GM23338 (cell line): ENCODE measurements at regions not wholly inside any gene's neighbourhood (a gene's known extent, or its start where the extent isn't known, plus 50 kb on each side); places are given as distances from the start of the nearest gene placed in this dataset.

Experiments
- ATAC-seq: fragments of 200-7000 bp; cut with Tn5 transposase; 3 replicates; pipeline ENCODE4 v1.9.1; 2020
- DNase-seq: peaks from one replicate; pipeline ENCODE4 v3.0.0-alpha.2; 2015; ENCODE audit warnings: low spot score
- H2AFZ ChIP-seq: fragments of 200-600 bp; sonication (generic); 2 replicates; pipeline ENCODE4 v1.8.0; 2016; ENCODE audit warnings: antibody characterized with exemption, mild to moderate bottlenecking, moderate library complexity
- H3F3A ChIP-seq: fragments of 200-600 bp; sonication (generic); replicated peaks from 2 replicates; pipeline ENCODE4 v1.8.0; 2017; ENCODE audit warnings: antibody characterized with exemption, mixed run types, low read depth
- H3K27ac ChIP-seq: fragments of 200-600 bp; sonication (generic); 2 replicates; pipeline ENCODE4 v1.6.1; 2016; ENCODE audit warnings: low read depth
- H3K27me3 ChIP-seq: fragments of 200-600 bp; sonication (generic); 2 replicates; pipeline ENCODE4 v1.8.0; 2016; ENCODE audit warnings: mild to moderate bottlenecking, mixed run types, moderate library complexity; ENCODE audit not compliant: insufficient read depth
- H3K36me3 ChIP-seq: fragments of 200-600 bp; sonication (generic); 2 replicates; pipeline ENCODE4 v1.8.0; 2016; ENCODE audit warnings: mild to moderate bottlenecking; ENCODE audit not compliant: insufficient read depth
- H3K4me1 ChIP-seq: fragments of 200-600 bp; sonication (generic); 2 replicates; pipeline ENCODE4 v1.8.0; 2016; ENCODE audit warnings: mild to moderate bottlenecking, moderate library complexity; ENCODE audit not compliant: insufficient read depth
- H3K4me2 ChIP-seq: fragments of 200-600 bp; sonication (generic); 2 replicates; pipeline ENCODE4 v1.7.1; 2017; ENCODE audit warnings: mixed run types
- H3K4me3 ChIP-seq: fragments of 200-600 bp; sonication (generic); 2 replicates; pipeline ENCODE4 v1.6.1; 2016; ENCODE audit warnings: mixed run types
- H3K79me2 ChIP-seq: fragments of 200-600 bp; sonication (generic); replicated peaks from 2 replicates; pipeline ENCODE4 v1.8.0; 2017; ENCODE audit warnings: mild to moderate bottlenecking; ENCODE audit not compliant: insufficient read depth
- H3K9me2 ChIP-seq: fragments of 200-600 bp; sonication (generic); 2 replicates; pipeline ENCODE4 v1.8.0; 2017; ENCODE audit not compliant: insufficient read depth
- H4K20me1 ChIP-seq: fragments of 200-600 bp; sonication (generic); replicated peaks from 2 replicates; pipeline ENCODE4 v1.8.0; 2017; ENCODE audit warnings: mild to moderate bottlenecking; ENCODE audit not compliant: insufficient read depth
- H3K27ac Mint-ChIP-seq: 2 replicates; pipeline ENCODE4 v1.8.0; 2020; ENCODE audit warnings: inconsistent platforms, mild to moderate bottlenecking, moderate library complexity, mixed read lengths
- H3K27me3 Mint-ChIP-seq: 3 replicates; pipeline ENCODE4 v1.8.0; 2022; ENCODE audit warnings: low read depth, mild to moderate bottlenecking, moderate library complexity, mixed read lengths, inconsistent platforms; ENCODE audit not compliant: insufficient read depth, poor library complexity
- H3K36me3 Mint-ChIP-seq: 3 replicates; pipeline ENCODE4 v1.8.0; 2021; ENCODE audit warnings: low read depth, mild to moderate bottlenecking, inconsistent platforms, moderate library complexity, mixed read lengths
- H3K4me1 Mint-ChIP-seq: 3 replicates; pipeline ENCODE4 v1.8.0; 2020; ENCODE audit warnings: mild to moderate bottlenecking, inconsistent platforms, mixed read lengths
- H3K4me3 Mint-ChIP-seq: 3 replicates; pipeline ENCODE4 v1.8.0; 2021; ENCODE audit warnings: moderate library complexity, mild to moderate bottlenecking, inconsistent platforms, mixed read lengths
- H3K9me3 Mint-ChIP-seq: 3 replicates; pipeline ENCODE4 v1.8.0; 2020; ENCODE audit warnings: moderate library complexity, mild to moderate bottlenecking, inconsistent platforms, mixed read lengths
- CREB1 ChIP-seq: fragments of 250-450 bp; sonication (Bioruptor Pico); IDR thresholded peaks from 2 replicates; pipeline ENCODE4 v1.5.0; 2020; ENCODE audit warnings: low read depth, mild to moderate bottlenecking, moderate library complexity
- CTCF ChIP-seq, 2 experiments: fragments of 200-600 bp in 1 of 2; sonication (generic) in 1 of 2; conservative IDR thresholded peaks; 2 replicates each; pipeline versions ENCODE4 v1.5.1 to v1.6.1; 2016 to 2017; ENCODE audit warnings: antibody characterized with exemption in 2 of 2, low read depth in 2 of 2, mild to moderate bottlenecking in 2 of 2, moderate library complexity in 1 of 2
- ETS1 ChIP-seq: IDR thresholded peaks from 2 replicates; pipeline ENCODE4 v1.6.1; 2016; ENCODE audit warnings: antibody characterized with exemption
- EZH2 ChIP-seq: fragments of 200-600 bp; sonication (generic); IDR thresholded peaks from one replicate; pipeline ENCODE4 v1.8.0; 2017; ENCODE audit warnings: antibody characterized with exemption, mild to moderate bottlenecking, low read depth; ENCODE audit not compliant: unreplicated experiment
- JUNB ChIP-seq: IDR thresholded peaks from one replicate; pipeline ENCODE4 v1.6.1; 2016; ENCODE audit warnings: antibody characterized with exemption; ENCODE audit not compliant: unreplicated experiment
- NANOG ChIP-seq: IDR thresholded peaks from 2 replicates; pipeline ENCODE4 v1.6.1; 2016; ENCODE audit warnings: antibody characterized with exemption, borderline replicate concordance
- REST ChIP-seq: IDR thresholded peaks from one replicate; pipeline ENCODE4 v1.6.1; 2018; ENCODE audit warnings: antibody characterized with exemption; ENCODE audit not compliant: unreplicated experiment
- ZNF114 ChIP-seq: fragments of 250-450 bp; sonication (Bioruptor Pico); IDR thresholded peaks from 2 replicates; pipeline ENCODE4 v1.5.0; 2020; ENCODE audit warnings: mild to moderate bottlenecking, moderate library complexity
- ZNF331 ChIP-seq: fragments of 250-450 bp; sonication (Bioruptor Pico); IDR thresholded peaks from 2 replicates; pipeline ENCODE4 v1.5.0; 2020; ENCODE audit warnings: low read depth, mild to moderate bottlenecking, moderate library complexity
- ZNF462 ChIP-seq: fragments of 250-450 bp; sonication (Bioruptor Pico); IDR thresholded peaks from 2 replicates; pipeline ENCODE4 v1.5.0; 2020; ENCODE audit warnings: mild to moderate bottlenecking, moderate library complexity

DNA sequence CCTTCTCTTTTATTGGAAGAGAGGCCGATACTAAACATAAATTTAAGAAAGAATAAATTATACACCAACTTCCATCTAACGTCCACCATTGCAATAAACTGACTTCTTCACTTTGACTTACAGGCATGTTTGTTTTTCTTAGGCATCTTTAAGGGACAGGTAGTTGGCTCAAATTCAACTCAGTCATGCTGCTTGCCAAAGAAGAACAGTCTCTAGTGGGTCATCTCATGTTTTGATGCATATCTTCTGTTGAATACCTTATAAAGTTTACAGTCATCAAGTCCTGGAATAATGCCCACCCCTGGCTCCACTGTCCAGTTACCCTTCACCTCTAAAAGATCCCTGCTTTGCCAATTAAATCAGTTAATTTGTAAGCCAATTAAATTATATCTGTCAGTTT is 328.2 kb upstream of the GRAMD2B start (continued):
- no peak for TF ChIP-seq EZH2
- no peak for TF ChIP-seq ZNF114 (CRISPR knock-in tag)
- TF ChIP-seq ZNF331: no peak
- no peak for TF ChIP-seq ZNF462 (CRISPR knock-in tag)
- no peak for TF ChIP-seq ETS1

DNA sequence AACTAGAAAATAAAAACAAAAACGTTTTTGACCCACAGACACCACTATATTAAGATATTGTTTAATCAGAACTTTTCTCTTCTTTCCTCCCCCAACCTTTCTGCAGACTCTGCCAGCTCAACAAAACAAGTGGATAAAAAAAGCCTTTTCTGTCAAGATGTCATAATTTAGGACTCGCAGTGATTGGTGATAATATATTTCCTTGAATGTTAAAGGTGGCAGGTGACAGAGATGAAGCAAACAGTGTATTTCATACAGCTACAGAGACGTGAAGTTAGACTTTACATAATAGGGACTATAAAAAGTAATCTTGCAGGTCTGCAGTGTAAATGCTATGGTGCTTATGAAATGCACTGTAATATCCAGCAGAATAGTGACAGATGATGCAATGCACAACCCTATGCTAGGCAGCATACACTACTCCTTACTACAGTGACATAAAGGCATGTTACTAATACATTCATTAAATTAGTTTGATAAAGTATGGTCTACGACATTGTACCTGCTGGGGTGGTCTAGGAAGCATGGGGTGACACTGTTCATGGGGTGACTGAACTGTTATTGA is 326.7 kb upstream of the GRAMD2B start:
- Histone ChIP-seq H3K9me2 (peaks cover 13% of the 10 kb centered on the region), H3K36me3 (no peaks in the 10 kb centered on the region), H3K27ac (no peak overlapping the region), H2AFZ (no peak overlapping the region), H4K20me1 (no peaks in the 10 kb centered on the region), H3K27me3 (no peaks in the 10 kb centered on the region), H3K79me2 (no peaks in the 10 kb centered on the region), H3K4me1 (no peaks in the 10 kb centered on the region), H3F3A (no peaks in the 10 kb centered on the region), H3K4me2 (no peak overlapping the region), H3K4me3 (no peak overlapping the region)
- H3K36me3 Mint-ChIP-seq: 0 out of 3 replicates have a peak, but pooled peaks cover 5% of the 10 kb centered on the region
- no peak overlapping the region for H3K4me3 Mint-ChIP-seq
- DNase-seq (no peak), ATAC-seq (no peak)
- no peaks in the 10 kb centered on the region for H3K27me3 Mint-ChIP-seq
- no peak overlapping the region for H3K27ac Mint-ChIP-seq
- H3K4me1 Mint-ChIP-seq: no peaks in the 10 kb centered on the region; the same call in 2 of the 3 replicates
- peaks cover 5% of the 10 kb centered on the region; the same call in 2 of the 3 replicates for H3K9me3 Mint-ChIP-seq
- TF ChIP-seq CREB1 (CRISPR knock-in tag): no peak
- no peak for TF ChIP-seq CTCF (conservative IDR thresholded peaks at IDR 0.05; ENCODE audit: low read depth in 2 of 2)
- no peak for TF ChIP-seq JUNB
- TF ChIP-seq REST: no peak
- TF ChIP-seq ZNF114 (CRISPR knock-in tag): no peak
- TF ChIP-seq ETS1: no peak
- TF ChIP-seq EZH2: no peak
- no peak for TF ChIP-seq NANOG
